Endothelial cell of umbilical vein (primary cell): ENCODE measurements at regions not wholly inside any gene's neighbourhood (a gene's known extent, or its start where the extent isn't known, plus 50 kb on each side); places are given as distances from the start of the nearest gene placed in this dataset.

Experiments
- BruUV-seq: library from RNA; stranded (reverse); fragments of 400-500 nt; replicated peaks from 2 replicates; lab custom pipeline; 2021; lab: Mats Ljungman, UMichigan
- CTCF ChIA-PET: fragments of 300-600, 350-600 bp; sonication (Branson Sonifier 250); formaldehyde crosslinking; loops from one replicate; lab custom pipeline; 2021; ENCODE audit warnings: antibody characterized with exemption, inconsistent platforms; lab: Charles Lee
- POLR2A ChIA-PET: fragments of 300-600, 350-600 bp; sonication (Branson Sonifier 250); formaldehyde crosslinking; loops from one replicate; lab custom pipeline; 2021; ENCODE audit warnings: antibody characterized with exemption, inconsistent platforms; lab: Charles Lee
- DNase-seq: peaks from one replicate; pipeline ENCODE4 v3.0.0-alpha.2; 2011; ENCODE audit warnings: low read depth, low spot score
- FAIRE-seq: peaks from 2 replicates; lab custom pipeline; 2011; peaks lifted over from hg19 to GRCh38; lab: Jason Lieb, UNC
- H2AFZ ChIP-seq: 2 replicates; pipeline ENCODE4 v1.6.0; 2012; ENCODE audit warnings: low read depth, low read length, control low read depth, inconsistent platforms
- H3K27ac ChIP-seq: 2 replicates; pipeline ENCODE4 v1.5.1; 2011; ENCODE audit warnings: low read depth, mild to moderate bottlenecking, control low read depth, low read length, moderate library complexity; ENCODE audit not compliant: insufficient read depth
- H3K27me3 ChIP-seq, 2 experiments: 2 replicates each; pipeline versions ENCODE4 v1.6.0 to v1.6.1; 2011; ENCODE audit warnings: low read length in 2 of 2, mixed read lengths in 1 of 2; ENCODE audit not compliant: control insufficient read depth in 2 of 2, insufficient read depth in 2 of 2
- H3K36me3 ChIP-seq, 2 experiments: 2 replicates in 1 of 2; 3 replicates in 1 of 2; pipeline ENCODE4 v1.5.1; 2011; ENCODE audit warnings: low read length in 2 of 2, mild to moderate bottlenecking in 1 of 2, moderate library complexity in 1 of 2; ENCODE audit not compliant: control insufficient read depth in 2 of 2, insufficient read depth in 2 of 2; ENCODE audit errors: extremely low read depth in 1 of 2
- H3K4me1 ChIP-seq: 3 replicates; pipeline ENCODE4 v1.5.1; 2011; ENCODE audit warnings: mild to moderate bottlenecking, low read length; ENCODE audit not compliant: control insufficient read depth, insufficient read depth; ENCODE audit errors: extremely low read depth
- H3K4me2 ChIP-seq: 2 replicates; pipeline ENCODE4 v1.6.1; 2011; ENCODE audit warnings: low read length, control low read depth, mixed read lengths; ENCODE audit not compliant: insufficient read depth
- H3K4me3 ChIP-seq, 3 experiments: fragments of 200-600 bp in 1 of 3; sonication (generic), shearing (Covaris generic) in 1 of 3; replicated peaks in 1 of 3; 2 replicates each; pipeline ENCODE4 v1.5.1; 2011 to 2016; ENCODE audit warnings: control low read depth in 3 of 3, low read length in 3 of 3, mild to moderate bottlenecking in 2 of 3, inconsistent platforms in 1 of 3, low read depth in 1 of 3, moderate library complexity in 1 of 3; ENCODE audit not compliant: insufficient read depth in 1 of 3
- H3K79me2 ChIP-seq: 2 replicates; pipeline ENCODE4 v1.6.0; 2012; ENCODE audit warnings: low read length, inconsistent platforms; ENCODE audit not compliant: control insufficient read depth, insufficient read depth
- H3K9ac ChIP-seq: replicated peaks from 2 replicates; pipeline ENCODE3; 2011; ENCODE audit warnings: low read length, control low read depth; ENCODE audit not compliant: insufficient read depth; ENCODE audit errors: extremely low read depth
- H3K9me1 ChIP-seq: replicated peaks from 3 replicates; pipeline ENCODE4 v1.6.0; 2011; ENCODE audit warnings: mild to moderate bottlenecking, low read length; ENCODE audit not compliant: control insufficient read depth, insufficient read depth; ENCODE audit errors: extremely low read depth
- H3K9me3 ChIP-seq: replicated peaks from 2 replicates; pipeline ENCODE4 v1.5.1; 2012; ENCODE audit warnings: low read length, inconsistent platforms; ENCODE audit not compliant: control insufficient read depth, insufficient read depth
- H4K20me1 ChIP-seq: replicated peaks from 2 replicates; pipeline ENCODE3; 2011; ENCODE audit warnings: mild to moderate bottlenecking, low read length; ENCODE audit not compliant: control insufficient read depth, insufficient read depth; ENCODE audit errors: extremely low read depth
- CTCF ChIP-seq, 2 donors: IDR thresholded peaks; 1 replicate in 1 of 2; 2 replicates in 1 of 2; pipeline ENCODE4 v1.5.1; 2011; ENCODE audit warnings: low read length in 2 of 2, mild to moderate bottlenecking in 2 of 2, moderate library complexity in 2 of 2, control low read depth in 1 of 2, inconsistent platforms in 1 of 2, low read depth in 1 of 2; ENCODE audit not compliant: insufficient read depth in 1 of 2; ENCODE audit errors: extremely low read depth in 1 of 2
- EZH2 ChIP-seq: IDR thresholded peaks from 2 replicates; pipeline ENCODE4 v1.6.1; 2012; ENCODE audit warnings: borderline replicate concordance, low read depth, mild to moderate bottlenecking, moderate library complexity, low read length, inconsistent platforms; ENCODE audit not compliant: severe bottlenecking
- GATA2 ChIP-seq: IDR thresholded peaks from 2 replicates; pipeline ENCODE4 v1.7.0; 2011; ENCODE audit warnings: low read depth, mild to moderate bottlenecking, moderate library complexity, mixed read lengths, low read length; ENCODE audit not compliant: insufficient read length, insufficient read depth
- JUN ChIP-seq: IDR thresholded peaks from 2 replicates; pipeline ENCODE4 v1.6.1; 2011; ENCODE audit warnings: borderline replicate concordance, low read depth; ENCODE audit not compliant: insufficient read length, insufficient read depth
- MAX ChIP-seq: IDR thresholded peaks from 2 replicates; pipeline ENCODE4 v1.6.1; 2011; ENCODE audit not compliant: insufficient read depth, insufficient read length
- MYC ChIP-seq: IDR thresholded peaks from one replicate; pipeline ENCODE4 v1.6.1; 2011; ENCODE audit warnings: mild to moderate bottlenecking, low read depth, low read length
- POLR2A ChIP-seq: IDR thresholded peaks from 2 replicates; pipeline ENCODE4 v1.6.1; 2012; ENCODE audit warnings: low read depth, mild to moderate bottlenecking, control low read depth, low read length
- POLR2AphosphoS5 ChIP-seq: IDR thresholded peaks from 2 replicates; pipeline ENCODE4 v1.6.1; 2012; ENCODE audit warnings: low read depth, mild to moderate bottlenecking, control low read depth, low read length, moderate library complexity; ENCODE audit not compliant: insufficient read depth
- dilution Hi-C: fragments of 300-500 bp; cut with MboI; formaldehyde crosslinking; loops from one replicate; pipeline ENCODE4 v1.15.0; 2019; ENCODE audit warnings: low sequenced_read_pairs; ENCODE audit not compliant: extremely low pct_ligation_motif_present
- intact Hi-C: fragments of 100-400 bp; cut with micrococcal nuclease; formaldehyde crosslinking; loops from one replicate; pipeline ENCODE4 v1.10.0; 2022

- Histone ChIP-seq H3K4me3 (no peak overlapping the region), H3K4me1 (peaks cover 2% of the 10 kb centered on the region), H3K27ac (no peak overlapping the region), H3K9me3 (no peaks in the 10 kb centered on the region), H3K9ac (no peak overlapping the region), H3K79me2 (no peaks in the 10 kb centered on the region), H2AFZ (no peak overlapping the region), H3K36me3 (no peaks in the 10 kb centered on the region), H3K27me3 (no peaks in the 10 kb centered on the region), H3K9me1 (no peaks in the 10 kb centered on the region), H4K20me1 (no peaks in the 10 kb centered on the region), H3K4me2 (no peak overlapping the region)
- DNase-seq (no peak), FAIRE-seq (no peak)
- no TSS peak for BruUV-seq
- intact Hi-C loops: no loop called here
- CTCF ChIA-PET: no interaction called here
- POLR2A ChIA-PET: no interaction called here
- TF ChIP-seq MAX: no peak
- no peak for TF ChIP-seq CTCF (IDR thresholded peaks at IDR 0.05; ENCODE audit: extremely low read depth in 1 of 2, insufficient read depth in 1 of 2, low read depth in 1 of 2, low read length in 2 of 2)
- no peak for TF ChIP-seq MYC
- TF ChIP-seq GATA2: no peak
- no peak for TF ChIP-seq EZH2
- no peak for TF ChIP-seq POLR2AphosphoS5
- TF ChIP-seq POLR2A: no peak
- no peak for TF ChIP-seq JUN
- dilution Hi-C loops: no loop called here
Observed at GRCh38 chr20:6506906-6507305, 260.6 kb upstream of the BMP2 start.
